Prostate gland (tissue), 2 donors: ENCODE measurements at regions not wholly inside any gene's neighbourhood (a gene's known extent, or its start where the extent isn't known, plus 50 kb on each side); places are given as distances from the start of the nearest gene placed in this dataset.
"Not testable (repeated sequence)": the region's sequence is repeated elsewhere in the genome, so short reads cannot be mapped to it uniquely, and the experiment has no call there.

Source experiments
- DNase-seq: peaks from one replicate; pipeline ENCODE4 v3.0.0-alpha.2; 2019; ENCODE audit warnings: low spot score
- H3K27ac ChIP-seq, 2 donors: fragments of 200-600 bp; sonication (generic); 2 replicates each; pipeline ENCODE4 v1.5.1; 2017 to 2019
- H3K27me3 ChIP-seq: fragments of 200-600 bp; sonication (generic); replicated peaks from 2 replicates; pipeline ENCODE4 v1.5.1; 2019; ENCODE audit not compliant: insufficient read depth
- H3K36me3 ChIP-seq, 2 donors: fragments of 200-600 bp; sonication (generic); 1 replicate in 1 of 2; 2 replicates in 1 of 2; pipeline versions ENCODE4 v1.5.1 to v1.8.1; 2017 to 2019
- H3K4me1 ChIP-seq: fragments of 200-600 bp; sonication (generic); replicated peaks from 2 replicates; pipeline ENCODE4 v1.5.1; 2019
- H3K4me3 ChIP-seq, 2 donors: fragments of 200-600 bp; sonication (generic); 2 replicates each; pipeline ENCODE4 v1.5.1; 2017 to 2019
- H3K9me3 ChIP-seq: fragments of 200-600 bp; sonication (generic); 2 replicates; pipeline ENCODE4 v1.5.1; 2017
- CTCF ChIP-seq, 4 experiments: fragments of 200-600 bp in 2 of 4; fragments of 450-650 bp in 2 of 4; sonication (generic) in 2 of 4; IDR thresholded peaks; 1 replicate in 3 of 4; 2 replicates in 1 of 4; pipeline ENCODE4 v1.5.1; 2016 to 2019; ENCODE audit warnings: antibody characterized with exemption in 4 of 4, mild to moderate bottlenecking in 2 of 4, moderate library complexity in 2 of 4
- POLR2A ChIP-seq: fragments of 450-650 bp; IDR thresholded peaks from one replicate; pipeline ENCODE4 v1.6.1; 2016; ENCODE audit warnings: antibody characterized with exemption, mild to moderate bottlenecking
- POLR2AphosphoS5 ChIP-seq: sonication (generic); formaldehyde crosslinking; IDR thresholded peaks from one replicate; pipeline ENCODE4 v1.6.1; 2017; ENCODE audit warnings: antibody characterized with exemption
- WGBS: methylation state at CpG from one replicate; pipeline ENCODE4 v1.1.5; 2018; 5-methylcytosine and 5-hydroxymethylcytosine counted together
- intact Hi-C: fragments of 100-400 bp; cut with DNase I; formaldehyde crosslinking; loops from one replicate; pipeline ENCODE4 v1.14.2; 2022

GRCh38 chr5:24163091-24163490 is 481.7 kb downstream of the CDH10 start:
- WGBS, result 72% methylated on average over 2 of the region's 2 CpGs
- H3K4me3 ChIP-seq, result no peak overlapping the region
- no peaks in the 10 kb centered on the region for H3K4me1 ChIP-seq
- TF ChIP-seq CTCF (IDR thresholded peaks at IDR 0.05) (no peak), POLR2AphosphoS5 (no peak), POLR2A (no peak)
- no peaks in the 10 kb centered on the region for H3K9me3 ChIP-seq
- H3K36me3 ChIP-seq, result no peaks in the 10 kb centered on the region
- no peak overlapping the region for H3K27ac ChIP-seq
- intact Hi-C loops, result no loop called here
- DNase-seq, result no peak
- H3K27me3 ChIP-seq, result no peaks in the 10 kb centered on the region

GRCh38 chr5:24167806-24168205 is 477.0 kb downstream of the CDH10 start:
- intact Hi-C loops, result no loop called here
- H3K27me3 ChIP-seq, result no peaks in the 10 kb centered on the region

GRCh38 chr5:24170026-24170425 is 474.8 kb downstream of the CDH10 start:
- intact Hi-C loops, result no loop called here
- no peak for TF ChIP-seq POLR2A
- TF ChIP-seq POLR2AphosphoS5, result no peak
- TF ChIP-seq CTCF (IDR thresholded peaks at IDR 0.05), result no peak
- Histone ChIP-seq H3K27ac (no peak overlapping the region), H3K4me1 (no peaks in the 10 kb centered on the region), H3K27me3 (no peaks in the 10 kb centered on the region), H3K9me3 (no peaks in the 10 kb centered on the region), H3K4me3 (no peak overlapping the region), H3K36me3 (no peaks in the 10 kb centered on the region)
- WGBS, result 94% methylated on average over 16 of the region's 16 CpGs
- no peak for DNase-seq

More at GRCh38 chr5:24167806-24168205, 477.0 kb downstream of the CDH10 start:
- no peak for TF ChIP-seq POLR2A
- TF ChIP-seq CTCF (IDR thresholded peaks at IDR 0.05), result no peak
- no peak for TF ChIP-seq POLR2AphosphoS5
- Histone ChIP-seq H3K4me1 (no peaks in the 10 kb centered on the region), H3K36me3 (no peaks in the 10 kb centered on the region), H3K9me3 (no peaks in the 10 kb centered on the region), H3K4me3 (no peak overlapping the region), H3K27ac (no peak overlapping the region)
- no peak for DNase-seq

- 71% methylated on average over 2 of the region's 2 CpGs for WGBS
- H3K4me1 ChIP-seq, H3K4me3 ChIP-seq, H3K27ac ChIP-seq, H3K9me3 ChIP-seq, H3K27me3 ChIP-seq, intact Hi-C loops, DNase-seq, H3K36me3 ChIP-seq: not testable (repeated sequence)
Observed at GRCh38 chr5:24170930-24171329, 473.8 kb downstream of the CDH10 start.

- no peak for TF ChIP-seq CTCF (IDR thresholded peaks at IDR 0.05)
- no peak for TF ChIP-seq POLR2A
- TF ChIP-seq POLR2AphosphoS5, result no peak
- no peaks in the 10 kb centered on the region for H3K27me3 ChIP-seq
- H3K27ac ChIP-seq, result no peak overlapping the region
- H3K9me3 ChIP-seq, result no peaks in the 10 kb centered on the region
- no peaks in the 10 kb centered on the region for H3K4me1 ChIP-seq
- intact Hi-C loops, result no loop called here
- WGBS, result 80% methylated on average over 4 of the region's 4 CpGs
- no peaks in the 10 kb centered on the region for H3K36me3 ChIP-seq
- no peak overlapping the region for H3K4me3 ChIP-seq
- no peak for DNase-seq
Observed at GRCh38 chr5:24177821-24178220, 467.0 kb downstream of the CDH10 start.
